Stimulated activated memory B cell treated with anti-CD40 and anti-IgM and Interleukin-4, amounts not matched to agents 10 μg/mL and 1 μg/mL and 100 μg/mL, for 72 hours (primary cell): ENCODE measurements at regions not wholly inside any gene's neighbourhood (a gene's known extent, or its start where the extent isn't known, plus 50 kb on each side); places are given as distances from the start of the nearest gene placed in this dataset.

Source experiments
- ATAC-seq: fragments of 150-1000 bp; cut with Tn5 transposase; 2 replicates; pipeline ENCODE4 v1.10.0; 2021
- H3K27ac Mint-ChIP-seq: one replicate; pipeline ENCODE4 v1.8.0; 2022; ENCODE audit warnings: mild to moderate bottlenecking, mixed read lengths
- H3K27me3 Mint-ChIP-seq: one replicate; pipeline ENCODE4 v1.8.0; 2022; ENCODE audit warnings: mixed read lengths
- H3K36me3 Mint-ChIP-seq: one replicate; pipeline ENCODE4 v1.8.0; 2022; ENCODE audit warnings: mixed read lengths
- H3K4me1 Mint-ChIP-seq: one replicate; pipeline ENCODE4 v1.8.0; 2022; ENCODE audit warnings: mixed read lengths
- H3K4me3 Mint-ChIP-seq: one replicate; pipeline ENCODE4 v1.8.0; 2022; ENCODE audit warnings: mild to moderate bottlenecking, moderate library complexity, mixed read lengths
- H3K9me3 Mint-ChIP-seq: one replicate; pipeline ENCODE4 v1.8.0; 2022; ENCODE audit warnings: mixed read lengths

DNA sequence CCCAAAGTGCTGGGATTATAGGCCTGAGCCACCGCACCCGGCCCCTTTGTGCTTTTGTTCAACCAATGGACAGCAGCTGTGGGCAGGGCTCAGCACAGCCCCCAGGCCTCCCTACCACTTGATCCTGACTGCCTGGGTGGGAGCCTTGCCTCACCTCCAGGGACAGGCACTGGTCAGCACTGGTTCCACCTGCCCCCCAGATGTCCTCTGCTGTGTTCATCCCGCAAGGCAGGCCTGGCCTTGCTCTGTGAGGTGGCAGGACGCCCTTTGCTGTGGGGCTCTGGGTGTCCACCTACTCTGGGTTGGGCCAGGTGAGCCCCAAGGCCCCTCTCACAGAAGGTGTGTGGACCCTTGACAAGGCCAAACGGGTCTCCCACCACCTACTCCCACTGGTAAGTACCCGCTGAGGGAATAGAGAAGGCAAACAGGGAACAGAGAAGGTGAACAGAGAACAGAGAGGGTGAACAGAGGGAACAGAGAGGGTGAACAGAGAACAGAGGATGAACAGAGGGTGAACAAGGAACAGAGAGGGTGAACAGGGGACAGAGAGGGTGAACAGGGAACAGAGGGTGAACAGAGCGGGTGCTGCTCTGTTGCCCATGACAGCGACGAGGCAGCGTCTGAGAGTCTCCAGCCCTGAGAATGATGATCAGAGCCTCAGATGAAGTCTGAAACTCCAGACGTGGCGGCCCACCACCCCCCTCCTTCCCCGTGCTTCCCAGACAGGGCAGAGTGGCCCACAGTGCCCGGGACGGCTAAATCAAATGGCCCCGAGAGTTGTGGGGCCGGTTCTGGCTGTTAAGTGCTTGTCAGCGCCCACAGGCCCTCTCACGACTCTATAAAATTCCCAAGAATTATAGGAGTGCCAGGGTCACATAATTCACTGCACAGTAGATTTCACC lies 55.0 kb upstream of the NKX1-1 start:
- ATAC-seq = no peak
- H3K9me3 Mint-ChIP-seq = peaks cover 11% of the 10 kb centered on the region
- H3K27ac Mint-ChIP-seq = no peak overlapping the region
- peaks cover 42% of the 10 kb centered on the region for H3K27me3 Mint-ChIP-seq
- no peaks in the 10 kb centered on the region for H3K4me1 Mint-ChIP-seq
- no peak overlapping the region for H3K4me3 Mint-ChIP-seq
- no peaks in the 10 kb centered on the region for H3K36me3 Mint-ChIP-seq

DNA sequence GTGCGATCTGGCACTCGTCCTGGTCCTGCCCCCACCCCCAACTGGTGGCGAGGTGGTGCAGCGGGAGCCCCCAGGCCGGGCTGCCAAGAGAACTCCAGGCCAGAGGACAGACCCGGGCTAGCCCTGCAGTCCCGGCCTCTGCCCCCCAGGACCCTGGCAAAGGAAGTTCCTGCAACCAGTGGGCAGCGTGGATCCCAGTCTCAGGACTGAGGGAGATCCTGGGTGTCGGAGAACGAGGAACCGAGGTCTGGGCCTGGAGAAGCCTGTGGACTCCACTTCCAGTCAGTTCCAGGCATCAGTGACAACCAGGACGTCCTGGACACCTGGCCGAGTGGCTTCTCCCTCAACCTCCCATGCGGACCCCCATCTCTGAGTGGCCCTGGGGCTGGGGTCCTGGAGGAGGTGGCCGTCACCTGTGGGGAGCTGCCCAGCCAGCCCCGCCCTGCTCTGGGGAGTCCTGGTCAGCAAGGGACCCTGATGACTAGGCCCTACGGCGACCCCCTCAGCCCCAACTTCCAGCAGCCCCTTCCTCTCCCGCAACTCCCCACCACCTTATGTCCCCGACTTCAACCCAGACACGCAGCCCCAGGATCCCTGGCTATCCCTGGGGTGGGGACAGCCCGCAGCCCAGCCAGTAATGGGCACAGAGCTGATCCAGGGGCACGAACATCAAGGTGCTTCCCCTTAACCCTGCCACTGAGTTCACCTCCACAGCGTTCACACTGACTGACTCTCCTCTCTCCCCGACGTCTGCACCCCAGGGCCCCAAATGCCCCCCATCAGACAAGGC lies 53.7 kb upstream of the NKX1-1 start:
- Mint-ChIP-seq H3K27ac (no peak overlapping the region), H3K27me3 (peaks cover 42% of the 10 kb centered on the region), H3K4me3 (no peak overlapping the region), H3K4me1 (no peaks in the 10 kb centered on the region), H3K36me3 (no peaks in the 10 kb centered on the region), H3K9me3 (peaks cover 14% of the 10 kb centered on the region)
- no peak for ATAC-seq

DNA sequence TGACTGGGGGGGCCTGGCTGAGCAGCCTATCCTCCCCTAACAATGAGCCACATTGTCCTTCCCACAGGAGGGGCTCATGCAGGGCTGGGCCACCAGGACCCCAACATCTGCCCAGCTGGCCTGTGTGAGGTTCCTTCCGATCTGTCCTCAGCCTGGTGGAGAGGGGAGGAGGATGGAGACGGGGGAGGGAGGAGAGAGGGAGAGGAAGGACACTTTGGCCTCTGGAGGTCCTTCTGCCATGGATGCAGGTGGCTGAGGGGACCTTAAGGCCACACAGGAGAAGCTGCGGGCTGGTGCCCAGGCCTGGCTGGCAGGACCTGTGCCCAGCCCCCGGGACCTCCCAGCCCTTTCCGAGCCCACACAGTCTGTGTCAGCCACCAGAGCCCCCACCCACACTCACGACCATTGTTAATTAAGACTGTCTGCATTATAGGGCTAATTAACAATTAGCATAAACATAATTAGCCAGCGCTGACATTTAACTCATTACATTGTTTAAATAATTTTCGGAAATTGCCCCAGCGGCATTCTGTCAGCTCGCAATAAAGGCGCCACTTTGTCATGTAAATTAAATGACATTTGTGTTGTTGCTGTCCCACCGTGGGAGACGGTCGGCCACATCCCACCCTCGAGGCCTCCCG lies 53.0 kb upstream of the NKX1-1 start:
- ATAC-seq = no peak
- H3K27me3 Mint-ChIP-seq = peaks cover 42% of the 10 kb centered on the region
- no peaks in the 10 kb centered on the region for H3K4me1 Mint-ChIP-seq
- no peak overlapping the region for H3K4me3 Mint-ChIP-seq
- H3K27ac Mint-ChIP-seq = no peak overlapping the region
- H3K9me3 Mint-ChIP-seq = peaks cover 14% of the 10 kb centered on the region
- no peaks in the 10 kb centered on the region for H3K36me3 Mint-ChIP-seq

DNA sequence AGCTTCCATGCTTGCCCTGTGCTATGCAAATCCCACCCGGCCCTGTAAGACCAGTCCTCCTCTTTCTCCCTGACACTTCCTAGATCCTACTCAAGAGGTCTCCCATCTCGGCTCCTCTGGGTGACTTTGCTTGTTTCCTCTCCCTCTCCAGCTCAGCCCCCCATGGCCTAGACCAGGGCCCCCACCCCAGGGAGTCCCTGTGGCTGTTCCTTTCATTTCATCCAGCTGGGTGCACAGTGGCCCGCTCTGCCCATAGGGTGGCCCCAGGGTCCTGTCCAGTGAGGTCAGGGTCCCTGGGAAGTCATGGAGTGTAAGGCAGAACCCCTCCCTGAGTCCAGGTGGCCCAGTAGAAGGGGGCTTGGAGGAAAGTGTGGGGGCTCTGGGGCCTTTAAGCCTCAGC lies 52.3 kb upstream of the NKX1-1 start:
- H3K27ac Mint-ChIP-seq = no peak overlapping the region
- no peaks in the 10 kb centered on the region for H3K4me1 Mint-ChIP-seq
- ATAC-seq = no peak
- peaks cover 19% of the 10 kb centered on the region for H3K9me3 Mint-ChIP-seq
- no peak overlapping the region for H3K4me3 Mint-ChIP-seq
- no peaks in the 10 kb centered on the region for H3K36me3 Mint-ChIP-seq
- peaks cover 42% of the 10 kb centered on the region for H3K27me3 Mint-ChIP-seq
